PFSK-1 (cell line): ENCODE measurements at regions not wholly inside any gene's neighbourhood (a gene's known extent, or its start where the extent isn't known, plus 50 kb on each side); places are given as distances from the start of the nearest gene placed in this dataset.

ENCODE experiments used
- FOXP2 ChIP-seq: optimal IDR thresholded peaks from 2 replicates; pipeline ENCODE3; 2011; ENCODE audit warnings: borderline replicate concordance, control low read depth, inconsistent platforms; ENCODE audit not compliant: insufficient read depth; ENCODE audit errors: extremely low read length, extremely low read depth
- POLR2AphosphoS5 ChIP-seq: IDR thresholded peaks from 2 replicates; pipeline ENCODE4 v1.6.1; 2012; ENCODE audit warnings: low read depth, mild to moderate bottlenecking, control low read depth, low read length, moderate library complexity
- SIN3A ChIP-seq: IDR thresholded peaks from 2 replicates; pipeline ENCODE4 v1.6.1; 2012; ENCODE audit warnings: mild to moderate bottlenecking, low read length, moderate library complexity, borderline replicate concordance; ENCODE audit not compliant: insufficient read depth
- TAF1 ChIP-seq: IDR thresholded peaks from 2 replicates; pipeline ENCODE4 v1.6.1; 2012; ENCODE audit warnings: low read length, control low read depth, borderline replicate concordance; ENCODE audit not compliant: insufficient read depth
- TF ChIP-seq, protein P1 (sequence below), 2 experiments: IDR thresholded peaks; 2 replicates each; pipeline versions ENCODE4 v1.6.1 to v1.8.0; 2011 to 2012; ENCODE audit warnings: low read depth in 2 of 2, low read length in 2 of 2, control low read depth in 1 of 2, inconsistent platforms in 1 of 2, mild to moderate bottlenecking in 1 of 2, moderate library complexity in 1 of 2; ENCODE audit not compliant: insufficient read depth in 1 of 2

DNA sequence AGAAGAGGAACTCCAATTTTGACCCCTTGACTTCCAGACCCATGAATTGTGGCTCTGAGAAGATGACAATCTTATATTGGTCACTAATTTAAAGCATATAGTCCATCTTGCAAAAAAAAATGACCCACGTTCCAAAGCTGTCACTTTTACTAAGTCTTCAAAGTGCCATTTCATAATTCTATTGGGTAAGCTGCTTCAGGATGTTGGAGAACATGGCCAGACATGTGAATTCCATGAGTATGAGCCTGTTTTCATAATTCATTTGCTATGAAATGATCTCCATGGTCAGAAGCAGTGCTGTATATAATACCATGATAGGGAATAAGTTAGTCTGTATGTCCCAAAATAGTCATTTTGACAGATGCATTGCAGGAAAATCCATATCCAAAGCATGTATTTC is 1787.3 kb downstream of the SLITRK5 start:
- TF ChIP-seq TAF1 (no peak), POLR2AphosphoS5 (no peak), FOXP2 (no peak), SIN3A (no peak)
- TF ChIP-seq, protein P1, sequence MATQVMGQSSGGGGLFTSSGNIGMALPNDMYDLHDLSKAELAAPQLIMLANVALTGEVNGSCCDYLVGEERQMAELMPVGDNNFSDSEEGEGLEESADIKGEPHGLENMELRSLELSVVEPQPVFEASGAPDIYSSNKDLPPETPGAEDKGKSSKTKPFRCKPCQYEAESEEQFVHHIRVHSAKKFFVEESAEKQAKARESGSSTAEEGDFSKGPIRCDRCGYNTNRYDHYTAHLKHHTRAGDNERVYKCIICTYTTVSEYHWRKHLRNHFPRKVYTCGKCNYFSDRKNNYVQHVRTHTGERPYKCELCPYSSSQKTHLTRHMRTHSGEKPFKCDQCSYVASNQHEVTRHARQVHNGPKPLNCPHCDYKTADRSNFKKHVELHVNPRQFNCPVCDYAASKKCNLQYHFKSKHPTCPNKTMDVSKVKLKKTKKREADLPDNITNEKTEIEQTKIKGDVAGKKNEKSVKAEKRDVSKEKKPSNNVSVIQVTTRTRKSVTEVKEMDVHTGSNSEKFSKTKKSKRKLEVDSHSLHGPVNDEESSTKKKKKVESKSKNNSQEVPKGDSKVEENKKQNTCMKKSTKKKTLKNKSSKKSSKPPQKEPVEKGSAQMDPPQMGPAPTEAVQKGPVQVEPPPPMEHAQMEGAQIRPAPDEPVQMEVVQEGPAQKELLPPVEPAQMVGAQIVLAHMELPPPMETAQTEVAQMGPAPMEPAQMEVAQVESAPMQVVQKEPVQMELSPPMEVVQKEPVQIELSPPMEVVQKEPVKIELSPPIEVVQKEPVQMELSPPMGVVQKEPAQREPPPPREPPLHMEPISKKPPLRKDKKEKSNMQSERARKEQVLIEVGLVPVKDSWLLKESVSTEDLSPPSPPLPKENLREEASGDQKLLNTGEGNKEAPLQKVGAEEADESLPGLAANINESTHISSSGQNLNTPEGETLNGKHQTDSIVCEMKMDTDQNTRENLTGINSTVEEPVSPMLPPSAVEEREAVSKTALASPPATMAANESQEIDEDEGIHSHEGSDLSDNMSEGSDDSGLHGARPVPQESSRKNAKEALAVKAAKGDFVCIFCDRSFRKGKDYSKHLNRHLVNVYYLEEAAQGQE (IDR thresholded peaks at IDR 0.05; ENCODE audit: insufficient read depth in 1 of 2, low read depth in 2 of 2, low read length in 2 of 2): no peak

DNA sequence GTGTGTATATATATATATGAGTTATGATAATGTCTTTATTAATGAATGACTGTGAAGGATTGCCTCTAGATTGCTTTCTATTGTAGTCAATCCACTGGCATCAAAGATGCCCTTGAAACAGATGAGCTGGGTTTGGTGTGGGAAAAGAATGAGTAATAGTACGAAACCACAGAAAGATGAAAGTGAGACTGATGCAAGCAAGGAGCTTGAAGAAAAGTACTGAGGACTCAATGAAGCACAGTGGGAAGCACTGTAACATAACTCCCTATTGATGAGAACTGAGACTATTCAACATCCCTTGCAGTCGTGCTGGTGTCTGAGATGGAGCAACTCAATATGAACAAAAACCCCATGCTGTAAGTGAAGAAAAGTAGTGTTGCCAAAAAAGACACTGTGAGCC is 1794.2 kb downstream of the SLITRK5 start:
- no peak for TF ChIP-seq FOXP2
- TF ChIP-seq TAF1: no peak
- no peak for TF ChIP-seq POLR2AphosphoS5
- TF ChIP-seq, protein P1 (IDR thresholded peaks at IDR 0.05; ENCODE audit: insufficient read depth in 1 of 2, low read depth in 2 of 2, low read length in 2 of 2): no peak
- no peak for TF ChIP-seq SIN3A

- no peak for TF ChIP-seq FOXP2
- no peak for TF ChIP-seq SIN3A
- no peak for TF ChIP-seq POLR2AphosphoS5
- TF ChIP-seq, protein P1 (IDR thresholded peaks at IDR 0.05; ENCODE audit: insufficient read depth in 1 of 2, low read depth in 2 of 2, low read length in 2 of 2): no peak
- no peak for TF ChIP-seq TAF1
These were observed 1796.9 kb downstream of the SLITRK5 start for GRCh38 chr13:89468081-89468480.

DNA sequence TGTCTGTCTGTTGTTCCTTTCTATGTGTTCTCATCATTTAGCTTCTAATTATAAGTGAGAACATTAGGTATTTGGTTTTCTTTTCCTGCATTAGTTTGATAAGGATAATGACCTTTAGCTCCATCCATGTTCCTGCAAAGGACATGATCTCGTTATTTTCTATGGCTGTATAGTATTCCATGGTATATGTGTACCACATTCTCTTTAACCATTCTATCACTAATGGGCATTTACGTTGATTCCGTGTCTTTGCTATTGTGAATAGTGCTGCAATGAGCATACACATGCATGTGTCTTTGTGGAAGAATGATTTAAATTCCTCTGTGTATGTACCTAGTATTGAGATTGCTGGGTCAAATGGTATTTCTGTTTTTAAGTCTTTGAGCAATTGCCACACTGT is 1799.7 kb downstream of the SLITRK5 start:
- no peak for TF ChIP-seq POLR2AphosphoS5

DNA sequence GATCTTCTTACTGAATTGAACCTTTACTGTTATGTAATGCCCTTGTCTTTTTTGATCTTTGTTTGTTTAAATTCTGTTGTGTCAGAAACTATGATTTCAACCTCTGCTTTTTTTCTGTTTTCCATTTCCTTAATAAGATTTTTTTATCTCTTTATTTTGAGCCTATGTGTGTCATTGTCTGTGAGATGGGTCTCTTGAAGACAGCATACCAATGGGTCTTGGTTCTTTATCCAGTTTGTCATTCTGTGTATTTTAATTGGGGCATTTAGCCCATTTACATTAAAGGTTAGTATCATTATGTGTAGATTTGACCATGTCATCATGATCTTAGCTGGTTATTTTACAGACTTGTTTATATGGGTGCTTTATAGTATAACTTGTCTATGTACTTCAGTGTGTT is 1803.3 kb downstream of the SLITRK5 start:
- TF ChIP-seq, protein P1 (IDR thresholded peaks at IDR 0.05; ENCODE audit: insufficient read depth in 1 of 2, low read depth in 2 of 2, low read length in 2 of 2): no peak
- TF ChIP-seq FOXP2: no peak
- no peak for TF ChIP-seq SIN3A
- TF ChIP-seq POLR2AphosphoS5: no peak
